ENCODE measurements at regions not wholly inside any gene's neighbourhood (a gene's known extent, or its start where the extent isn't known, plus 50 kb on each side); places are given as distances from the start of the nearest gene placed in this dataset.

- no peaks in the 10 kb centered on the region for H3F3A ChIP-seq (ENCODE audit: low read depth)
- H3K36me3 ChIP-seq (ENCODE audit: insufficient read depth, low read length): no peaks in the 10 kb centered on the region
- H3K4me1 ChIP-seq (ENCODE audit: insufficient read depth, low read length, poor library complexity, severe bottlenecking): no peaks in the 10 kb centered on the region
- H3K79me2 ChIP-seq (ENCODE audit: insufficient read depth, low read length): no peaks in the 10 kb centered on the region
- no peak overlapping the region for H3K9ac ChIP-seq (ENCODE audit: low read depth, low read length, poor library complexity, severe bottlenecking)
- H2AFZ ChIP-seq (ENCODE audit: low read length): no peak overlapping the region
- H4K20me1 ChIP-seq (ENCODE audit: insufficient read depth, low read length, poor library complexity, severe bottlenecking): no peaks in the 10 kb centered on the region
- H3K27me3 ChIP-seq (ENCODE audit: insufficient read depth, low read length, poor library complexity, severe bottlenecking): no peaks in the 10 kb centered on the region
- H3K9me3 ChIP-seq (ENCODE audit: insufficient read depth, low read depth, low read length): no peaks in the 10 kb centered on the region
- no peak overlapping the region for H3K4me2 ChIP-seq (ENCODE audit: low read depth, low read length, poor library complexity, severe bottlenecking)
- no peak overlapping the region for H3K4me3 ChIP-seq (ENCODE audit: low read length, poor library complexity, severe bottlenecking)
- TF ChIP-seq EZH2phosphoT487 (IDR thresholded peaks at IDR 0.05; ENCODE audit: borderline replicate concordance): no peak
- TF ChIP-seq, protein P1, sequence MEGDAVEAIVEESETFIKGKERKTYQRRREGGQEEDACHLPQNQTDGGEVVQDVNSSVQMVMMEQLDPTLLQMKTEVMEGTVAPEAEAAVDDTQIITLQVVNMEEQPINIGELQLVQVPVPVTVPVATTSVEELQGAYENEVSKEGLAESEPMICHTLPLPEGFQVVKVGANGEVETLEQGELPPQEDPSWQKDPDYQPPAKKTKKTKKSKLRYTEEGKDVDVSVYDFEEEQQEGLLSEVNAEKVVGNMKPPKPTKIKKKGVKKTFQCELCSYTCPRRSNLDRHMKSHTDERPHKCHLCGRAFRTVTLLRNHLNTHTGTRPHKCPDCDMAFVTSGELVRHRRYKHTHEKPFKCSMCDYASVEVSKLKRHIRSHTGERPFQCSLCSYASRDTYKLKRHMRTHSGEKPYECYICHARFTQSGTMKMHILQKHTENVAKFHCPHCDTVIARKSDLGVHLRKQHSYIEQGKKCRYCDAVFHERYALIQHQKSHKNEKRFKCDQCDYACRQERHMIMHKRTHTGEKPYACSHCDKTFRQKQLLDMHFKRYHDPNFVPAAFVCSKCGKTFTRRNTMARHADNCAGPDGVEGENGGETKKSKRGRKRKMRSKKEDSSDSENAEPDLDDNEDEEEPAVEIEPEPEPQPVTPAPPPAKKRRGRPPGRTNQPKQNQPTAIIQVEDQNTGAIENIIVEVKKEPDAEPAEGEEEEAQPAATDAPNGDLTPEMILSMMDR (conservative IDR thresholded peaks at IDR 0.05; ENCODE audit: low read length): no peak
- H3K9me2 ChIP-seq (replicated peaks; ENCODE audit: low read depth, low read length): no peaks in the 10 kb centered on the region
These were observed 186.5 kb upstream of the SH3BP4 start for GRCh38 chr2:234765279-234765678.

DNA sequence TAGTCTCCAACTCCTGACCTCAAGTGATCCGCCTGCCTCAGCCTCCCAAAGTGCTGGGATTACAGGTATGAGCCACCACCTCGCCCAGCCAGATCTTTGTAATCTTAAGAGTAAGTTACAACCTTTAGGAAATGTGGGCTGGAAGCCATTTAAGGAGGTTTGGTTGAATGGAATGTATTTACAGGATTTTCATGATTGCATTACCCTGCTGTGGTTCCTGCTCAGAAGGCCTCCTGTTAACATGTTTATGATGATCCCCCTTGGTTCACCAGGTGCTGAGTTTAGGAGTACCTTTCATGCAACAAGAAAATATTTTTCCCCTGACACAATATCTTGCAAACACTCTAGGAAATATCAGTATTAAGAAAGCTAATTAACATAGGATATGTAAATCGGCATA is 187.4 kb upstream of the SH3BP4 start:
- H3K9me2 ChIP-seq (replicated peaks; ENCODE audit: low read depth, low read length): no peaks in the 10 kb centered on the region
- H3K36me3 ChIP-seq (ENCODE audit: insufficient read depth, low read length): no peaks in the 10 kb centered on the region
- H3F3A ChIP-seq (ENCODE audit: low read depth): no peaks in the 10 kb centered on the region
- no peaks in the 10 kb centered on the region for H3K4me1 ChIP-seq (ENCODE audit: insufficient read depth, low read length, poor library complexity, severe bottlenecking)
- H3K9me3 ChIP-seq (ENCODE audit: insufficient read depth, low read depth, low read length): no peaks in the 10 kb centered on the region
- H4K20me1 ChIP-seq (ENCODE audit: insufficient read depth, low read length, poor library complexity, severe bottlenecking): no peaks in the 10 kb centered on the region
- H3K27me3 ChIP-seq (ENCODE audit: insufficient read depth, low read length, poor library complexity, severe bottlenecking): no peaks in the 10 kb centered on the region
- H3K4me3 ChIP-seq (ENCODE audit: low read length, poor library complexity, severe bottlenecking): no peak overlapping the region
- H3K9ac ChIP-seq (ENCODE audit: low read depth, low read length, poor library complexity, severe bottlenecking): no peak overlapping the region
- H3K4me2 ChIP-seq (ENCODE audit: low read depth, low read length, poor library complexity, severe bottlenecking): no peak overlapping the region
- no peak for TF ChIP-seq EZH2phosphoT487 (IDR thresholded peaks at IDR 0.05; ENCODE audit: borderline replicate concordance)
- TF ChIP-seq, protein P1 (conservative IDR thresholded peaks at IDR 0.05; ENCODE audit: low read length): no peak
- no peaks in the 10 kb centered on the region for H3K79me2 ChIP-seq (ENCODE audit: insufficient read depth, low read length)
- no peak overlapping the region for H2AFZ ChIP-seq (ENCODE audit: low read length)

DNA sequence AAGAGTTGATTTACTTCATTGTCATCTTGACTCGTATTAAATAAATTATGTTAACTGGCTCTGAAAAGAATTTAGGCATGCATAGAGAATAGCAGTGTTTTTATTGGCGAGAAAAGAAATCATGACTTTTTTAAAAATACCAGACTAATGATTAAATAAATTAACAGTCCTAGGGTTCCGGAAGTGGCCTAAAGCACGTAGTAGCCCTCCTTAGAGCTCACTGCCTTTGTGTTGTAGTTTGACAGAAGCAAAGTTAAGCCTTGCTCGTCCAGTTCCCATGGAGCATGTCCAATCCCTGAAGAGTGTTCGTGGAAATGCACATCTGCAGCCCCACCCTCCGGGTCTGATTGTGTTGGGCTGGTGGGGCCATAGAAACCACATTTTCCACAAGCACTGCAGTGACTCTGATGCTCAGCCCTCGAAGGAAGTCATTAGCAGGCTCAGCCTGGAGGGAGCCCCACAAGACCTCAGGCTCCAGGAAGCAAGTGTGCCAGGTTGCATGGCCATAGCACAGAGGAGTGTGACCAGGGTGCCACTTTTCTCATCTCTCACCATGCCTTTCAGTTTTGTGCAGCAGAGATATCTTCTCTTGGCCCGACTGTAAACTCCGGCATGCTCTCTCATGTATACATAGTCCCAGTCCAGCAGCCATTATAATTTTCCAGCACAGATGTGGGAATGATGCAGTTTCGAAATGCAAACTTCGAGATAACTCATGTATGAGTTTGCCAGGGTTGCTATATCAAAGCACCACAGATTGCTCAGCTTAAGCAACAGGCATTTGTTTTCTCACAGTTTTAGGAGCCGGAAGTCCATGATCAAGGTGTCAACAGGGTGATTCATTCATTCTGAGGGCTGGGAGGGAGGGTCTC is 188.6 kb upstream of the SH3BP4 start:
- H3K4me1 ChIP-seq (ENCODE audit: insufficient read depth, low read length, poor library complexity, severe bottlenecking): no peaks in the 10 kb centered on the region
- H3K4me2 ChIP-seq (ENCODE audit: low read depth, low read length, poor library complexity, severe bottlenecking): peak overlapping the region; percentile 19
- H3K9me2 ChIP-seq (replicated peaks; ENCODE audit: low read depth, low read length): no peaks in the 10 kb centered on the region
- no peaks in the 10 kb centered on the region for H3K27me3 ChIP-seq (ENCODE audit: insufficient read depth, low read length, poor library complexity, severe bottlenecking)
- H3K9me3 ChIP-seq (ENCODE audit: insufficient read depth, low read depth, low read length): no peaks in the 10 kb centered on the region
- TF ChIP-seq, protein P1 (conservative IDR thresholded peaks at IDR 0.05; ENCODE audit: low read length): no peak
- no peak for TF ChIP-seq EZH2phosphoT487 (IDR thresholded peaks at IDR 0.05; ENCODE audit: borderline replicate concordance)
- H3F3A ChIP-seq (ENCODE audit: low read depth): no peaks in the 10 kb centered on the region
- no peak overlapping the region for H3K9ac ChIP-seq (ENCODE audit: low read depth, low read length, poor library complexity, severe bottlenecking)
- H3K4me3 ChIP-seq (ENCODE audit: low read length, poor library complexity, severe bottlenecking): no peak overlapping the region
- H3K36me3 ChIP-seq (ENCODE audit: insufficient read depth, low read length): no peaks in the 10 kb centered on the region
- no peaks in the 10 kb centered on the region for H3K79me2 ChIP-seq (ENCODE audit: insufficient read depth, low read length)
- H2AFZ ChIP-seq (ENCODE audit: low read length): no peak overlapping the region
- H4K20me1 ChIP-seq (ENCODE audit: insufficient read depth, low read length, poor library complexity, severe bottlenecking): no peaks in the 10 kb centered on the region

Data from Loucy (cell line).